ENCODE measurements at regions not wholly inside any gene's neighbourhood (a gene's known extent, or its start where the extent isn't known, plus 50 kb on each side); places are given as distances from the start of the nearest gene placed in this dataset.

DNA sequence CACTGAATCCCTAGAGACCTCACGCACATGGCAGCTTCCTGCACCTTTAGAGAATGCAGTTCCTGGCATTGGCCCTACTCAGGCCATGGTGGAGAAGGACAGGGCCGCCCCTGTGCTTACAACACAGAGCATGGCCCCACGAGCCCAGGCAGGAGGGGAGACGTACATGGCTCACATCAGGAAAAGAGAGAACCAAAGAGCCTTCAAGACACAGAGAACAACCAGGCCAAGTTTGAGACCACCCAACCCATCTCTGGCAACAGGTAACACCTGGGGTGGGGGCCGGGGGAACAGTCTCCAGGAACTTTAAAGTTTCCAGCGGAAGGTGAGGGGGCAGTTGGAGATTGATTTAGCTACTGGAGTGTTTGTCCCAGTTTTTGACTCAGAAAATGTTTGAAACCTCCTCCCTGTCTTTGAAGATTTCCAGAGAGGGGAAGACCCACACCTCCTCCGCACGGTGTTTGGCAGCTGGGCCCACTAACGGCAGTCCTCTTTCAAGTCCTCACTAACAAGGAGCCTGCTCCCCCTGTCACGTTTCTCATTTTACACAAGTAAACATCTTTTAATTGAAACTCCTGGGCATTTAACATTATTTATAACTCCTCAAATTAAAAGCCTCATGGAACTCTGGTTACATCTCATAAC, 1423.8 kb downstream of the TBC1D22A start:
- H3K79me2 ChIP-seq (ENCODE audit: control insufficient read depth, insufficient read depth, low read length) = no peaks in the 10 kb centered on the region
- Mint-ChIP-seq H3K9me3 (ENCODE audit: insufficient read depth) (peaks cover 9% of the 10 kb centered on the region), H3K4me1 (no peaks in the 10 kb centered on the region), H3K27me3 (no peaks in the 10 kb centered on the region), H3K4me3 (no peak overlapping the region), H3K27ac (no peak overlapping the region)
- ChIA-PET CTCF (no interaction called here), POLR2A (no interaction called here)
- no peaks in the 10 kb centered on the region for H3K27me3 ChIP-seq (replicated peaks in 1 of 4; ENCODE audit: control extremely low read depth in 1 of 4, control insufficient read depth in 3 of 4, insufficient read depth in 4 of 4, low read length in 3 of 4)
- 88% methylated on average over 5 of the region's 10 CpGs for WGBS (ENCODE audit: insufficient coverage)
- no peaks in the 10 kb centered on the region for H4K20me1 ChIP-seq (ENCODE audit: control insufficient read depth, insufficient read depth, low read length, poor library complexity, severe bottlenecking)
- ATAC-seq (ENCODE audit: low read depth) = no peak
- H3K4me2 ChIP-seq (replicated peaks; ENCODE audit: low read depth, low read length, poor library complexity, severe bottlenecking) = no peak overlapping the region
- no peak overlapping the region for H3K4me3 ChIP-seq (ENCODE audit: control extremely low read depth in 1 of 5, extremely low read depth in 1 of 5, insufficient read depth in 1 of 5, low read depth in 2 of 5, low read length in 4 of 5)
- no peak overlapping the region for H3K9ac ChIP-seq (ENCODE audit: low read length)
- intact Hi-C loops (cut with micrococcal nuclease) = no loop called here
- H3K4me1 ChIP-seq (ENCODE audit: control insufficient read depth in 2 of 2, insufficient read depth in 2 of 2, low read length in 2 of 2) = no peaks in the 10 kb centered on the region
- no peak overlapping the region for H2AFZ ChIP-seq (ENCODE audit: insufficient read depth, low read depth, low read length, poor library complexity, severe bottlenecking)
- no peak overlapping the region for H3K27ac ChIP-seq (ENCODE audit: low read length in 2 of 2)
- TF ChIP-seq, protein P1, sequence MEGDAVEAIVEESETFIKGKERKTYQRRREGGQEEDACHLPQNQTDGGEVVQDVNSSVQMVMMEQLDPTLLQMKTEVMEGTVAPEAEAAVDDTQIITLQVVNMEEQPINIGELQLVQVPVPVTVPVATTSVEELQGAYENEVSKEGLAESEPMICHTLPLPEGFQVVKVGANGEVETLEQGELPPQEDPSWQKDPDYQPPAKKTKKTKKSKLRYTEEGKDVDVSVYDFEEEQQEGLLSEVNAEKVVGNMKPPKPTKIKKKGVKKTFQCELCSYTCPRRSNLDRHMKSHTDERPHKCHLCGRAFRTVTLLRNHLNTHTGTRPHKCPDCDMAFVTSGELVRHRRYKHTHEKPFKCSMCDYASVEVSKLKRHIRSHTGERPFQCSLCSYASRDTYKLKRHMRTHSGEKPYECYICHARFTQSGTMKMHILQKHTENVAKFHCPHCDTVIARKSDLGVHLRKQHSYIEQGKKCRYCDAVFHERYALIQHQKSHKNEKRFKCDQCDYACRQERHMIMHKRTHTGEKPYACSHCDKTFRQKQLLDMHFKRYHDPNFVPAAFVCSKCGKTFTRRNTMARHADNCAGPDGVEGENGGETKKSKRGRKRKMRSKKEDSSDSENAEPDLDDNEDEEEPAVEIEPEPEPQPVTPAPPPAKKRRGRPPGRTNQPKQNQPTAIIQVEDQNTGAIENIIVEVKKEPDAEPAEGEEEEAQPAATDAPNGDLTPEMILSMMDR (IDR thresholded peaks at IDR 0.05) = no peak
- no peak for TF ChIP-seq EZH2 (IDR thresholded peaks at IDR 0.05; ENCODE audit: borderline replicate concordance, insufficient read depth, low read depth, low read length, poor library complexity, severe bottlenecking)
- H3K36me3 ChIP-seq (replicated peaks in 1 of 2; ENCODE audit: control extremely low read depth in 1 of 2, control insufficient read depth in 1 of 2, extremely low read depth in 1 of 2, insufficient read depth in 2 of 2, low read length in 1 of 2) = no peaks in the 10 kb centered on the region
- no peak for DNase-seq
- peaks cover under 1 to 21% (median 3%) of the 10 kb centered on the region in 3 donors for H3K9me3 ChIP-seq (ENCODE audit: control extremely low read depth in 1 of 3, control insufficient read depth in 2 of 3, insufficient read depth in 1 of 3, low read length in 2 of 3)

DNA sequence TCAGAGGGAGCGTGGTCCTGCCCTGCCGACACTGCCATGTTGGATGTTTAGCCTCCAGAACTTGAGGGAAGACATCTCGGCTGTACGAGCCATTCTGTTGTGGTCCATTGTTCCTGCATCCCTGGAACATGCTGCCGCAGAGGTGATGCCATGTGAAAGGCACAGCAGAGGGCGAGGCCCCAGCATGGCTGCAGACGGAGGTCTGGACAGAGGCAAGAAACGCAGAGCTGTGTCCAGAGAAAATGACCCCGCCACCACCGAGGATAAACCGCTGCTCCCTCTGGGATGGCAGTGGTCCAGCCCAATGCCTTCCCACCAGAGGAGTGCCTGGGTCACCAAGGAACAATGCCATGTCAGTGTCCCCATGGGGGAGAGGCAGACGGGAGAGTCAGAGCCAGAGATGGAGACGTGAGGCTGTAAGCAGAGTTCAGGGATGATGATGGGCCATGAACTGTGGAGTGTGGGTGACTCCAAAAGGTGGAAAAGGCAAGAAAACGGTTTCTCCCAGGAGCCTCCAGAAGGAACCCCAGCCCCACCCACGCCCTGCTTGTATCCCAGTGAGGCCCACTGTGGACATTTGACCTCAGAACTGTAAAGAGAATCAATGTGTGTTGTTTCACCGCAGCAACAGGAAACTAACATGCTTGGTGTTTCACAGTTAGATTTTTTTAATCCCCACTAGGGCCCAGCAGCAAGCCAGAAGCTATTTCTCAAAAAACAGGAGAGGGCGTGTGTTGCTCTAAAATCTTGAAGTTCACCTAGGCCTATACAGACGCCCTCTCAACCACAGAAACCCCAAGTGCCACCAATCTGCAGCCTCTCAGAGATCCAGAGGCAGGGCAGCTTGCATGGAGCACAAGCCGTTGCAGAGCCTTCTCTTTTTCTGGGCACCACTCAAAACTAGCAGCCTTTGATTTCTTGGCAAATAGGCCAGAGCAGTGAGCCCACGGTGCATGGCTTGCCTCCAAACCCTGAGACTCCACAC, 1422.9 kb downstream of the TBC1D22A start:
- 71% methylated on average over 18 of the region's 20 CpGs for WGBS (ENCODE audit: insufficient coverage)
- Histone ChIP-seq H3K4me2 (replicated peaks; ENCODE audit: low read depth, low read length, poor library complexity, severe bottlenecking) (no peak overlapping the region), H3K36me3 (replicated peaks in 1 of 2; ENCODE audit: control extremely low read depth in 1 of 2, control insufficient read depth in 1 of 2, extremely low read depth in 1 of 2, insufficient read depth in 2 of 2, low read length in 1 of 2) (no peaks in the 10 kb centered on the region), H3K79me2 (ENCODE audit: control insufficient read depth, insufficient read depth, low read length) (no peaks in the 10 kb centered on the region), H4K20me1 (ENCODE audit: control insufficient read depth, insufficient read depth, low read length, poor library complexity, severe bottlenecking) (no peaks in the 10 kb centered on the region), H3K9me3 (ENCODE audit: control extremely low read depth in 1 of 3, control insufficient read depth in 2 of 3, insufficient read depth in 1 of 3, low read length in 2 of 3) (peaks cover 0 to 15% (median 0%) of the 10 kb centered on the region in 3 donors), H3K4me1 (ENCODE audit: control insufficient read depth in 2 of 2, insufficient read depth in 2 of 2, low read length in 2 of 2) (no peaks in the 10 kb centered on the region), H3K27ac (ENCODE audit: low read length in 2 of 2) (no peak overlapping the region), H2AFZ (ENCODE audit: insufficient read depth, low read depth, low read length, poor library complexity, severe bottlenecking) (no peak overlapping the region), H3K9ac (ENCODE audit: low read length) (no peak overlapping the region), H3K4me3 (ENCODE audit: control extremely low read depth in 1 of 5, extremely low read depth in 1 of 5, insufficient read depth in 1 of 5, low read depth in 2 of 5, low read length in 4 of 5) (no peak overlapping the region), H3K27me3 (replicated peaks in 1 of 4; ENCODE audit: control extremely low read depth in 1 of 4, control insufficient read depth in 3 of 4, insufficient read depth in 4 of 4, low read length in 3 of 4) (no peaks in the 10 kb centered on the region)
- intact Hi-C loops (cut with micrococcal nuclease) = no loop called here
- Mint-ChIP-seq H3K27ac (no peak overlapping the region), H3K4me3 (no peak overlapping the region), H3K27me3 (no peaks in the 10 kb centered on the region), H3K4me1 (no peaks in the 10 kb centered on the region), H3K9me3 (ENCODE audit: insufficient read depth) (peaks cover 8% of the 10 kb centered on the region)
- TF ChIP-seq, protein P1 (IDR thresholded peaks at IDR 0.05) = no peak
- no peak for TF ChIP-seq EZH2 (IDR thresholded peaks at IDR 0.05; ENCODE audit: borderline replicate concordance, insufficient read depth, low read depth, low read length, poor library complexity, severe bottlenecking)
- DNase-seq = no peak
- ATAC-seq (ENCODE audit: low read depth) = no peak
- POLR2A ChIA-PET = no interaction called here
- CTCF ChIA-PET = no interaction called here
